Hepatocyte (in vitro differentiated cells): ENCODE measurements at regions not wholly inside any gene's neighbourhood (a gene's known extent, or its start where the extent isn't known, plus 50 kb on each side); places are given as distances from the start of the nearest gene placed in this dataset.

Experiments
- EZH2 ChIP-seq: fragments of 200-600 bp; sonication (generic); IDR thresholded peaks from 2 replicates; pipeline ENCODE4 v1.6.1; 2016; ENCODE audit warnings: antibody characterized with exemption, mild to moderate bottlenecking, borderline replicate concordance
- TF ChIP-seq, protein P1 (sequence below): fragments of 200-600 bp; sonication (generic); IDR thresholded peaks from 2 replicates; pipeline ENCODE4 v1.5.1; 2016; ENCODE audit warnings: antibody characterized with exemption, mild to moderate bottlenecking; ENCODE audit not compliant: poor library complexity

DNA sequence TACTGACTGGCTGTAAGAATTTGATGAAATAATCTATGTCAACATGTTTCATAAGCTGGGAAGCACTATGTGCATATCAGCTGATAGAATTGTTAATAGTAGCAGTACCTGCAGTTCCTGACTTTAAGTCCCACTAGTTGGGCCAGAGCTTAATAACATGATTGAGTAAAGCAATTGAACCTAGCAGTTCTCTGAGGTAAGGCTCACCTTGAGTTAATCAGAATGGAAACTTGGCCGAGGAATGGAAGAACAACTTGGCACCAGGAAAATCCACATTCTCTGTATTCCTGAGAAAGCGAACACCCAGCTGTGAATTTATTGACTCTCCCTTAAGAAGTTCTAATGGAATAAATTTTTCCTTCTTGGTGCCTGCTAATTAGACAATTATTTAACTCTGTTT lies 262.6 kb downstream of the IGSF11 start:
- TF ChIP-seq, protein P1, sequence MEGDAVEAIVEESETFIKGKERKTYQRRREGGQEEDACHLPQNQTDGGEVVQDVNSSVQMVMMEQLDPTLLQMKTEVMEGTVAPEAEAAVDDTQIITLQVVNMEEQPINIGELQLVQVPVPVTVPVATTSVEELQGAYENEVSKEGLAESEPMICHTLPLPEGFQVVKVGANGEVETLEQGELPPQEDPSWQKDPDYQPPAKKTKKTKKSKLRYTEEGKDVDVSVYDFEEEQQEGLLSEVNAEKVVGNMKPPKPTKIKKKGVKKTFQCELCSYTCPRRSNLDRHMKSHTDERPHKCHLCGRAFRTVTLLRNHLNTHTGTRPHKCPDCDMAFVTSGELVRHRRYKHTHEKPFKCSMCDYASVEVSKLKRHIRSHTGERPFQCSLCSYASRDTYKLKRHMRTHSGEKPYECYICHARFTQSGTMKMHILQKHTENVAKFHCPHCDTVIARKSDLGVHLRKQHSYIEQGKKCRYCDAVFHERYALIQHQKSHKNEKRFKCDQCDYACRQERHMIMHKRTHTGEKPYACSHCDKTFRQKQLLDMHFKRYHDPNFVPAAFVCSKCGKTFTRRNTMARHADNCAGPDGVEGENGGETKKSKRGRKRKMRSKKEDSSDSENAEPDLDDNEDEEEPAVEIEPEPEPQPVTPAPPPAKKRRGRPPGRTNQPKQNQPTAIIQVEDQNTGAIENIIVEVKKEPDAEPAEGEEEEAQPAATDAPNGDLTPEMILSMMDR = no peak
- TF ChIP-seq EZH2 = no peak
